ENCODE measurements at regions not wholly inside any gene's neighbourhood (a gene's known extent, or its start where the extent isn't known, plus 50 kb on each side); places are given as distances from the start of the nearest gene placed in this dataset.

GRCh38 chr13:72004246-72004645, 137.2 kb upstream of the DACH1 start:
- peaks cover 0 to 5% (median 2%) of the 10 kb centered on the region in 12 donors for H3K9me3 ChIP-seq
- no peaks in the 10 kb centered on the region for H3K36me3 ChIP-seq
- ATAC-seq, result no peak
- DNase-seq, result no peak
- TF ChIP-seq POLR2A (IDR thresholded peaks at IDR 0.05) (no peak), CTCF (IDR thresholded peaks at IDR 0.05) (no peak)
- intact Hi-C loops (cut with DNase I), result no loop called here
- WGBS, 4 donors, result 48 to 57% (median 52%) methylated on average over 3 of the region's 3 CpGs
- no peak overlapping the region for H3K27ac ChIP-seq
- H3K4me1 ChIP-seq, result no peaks in the 10 kb centered on the region
- H3K27me3 ChIP-seq, result no peaks in the 10 kb centered on the region
- H3K4me3 ChIP-seq, result no peak overlapping the region

GRCh38 chr13:71998223-71998622, 131.2 kb upstream of the DACH1 start:
- Histone ChIP-seq H3K4me1 (no peaks in the 10 kb centered on the region), H3K27ac (no peak overlapping the region), H3K27me3 (no peaks in the 10 kb centered on the region), H3K4me3 (no peak overlapping the region), H3K9me3 (peaks cover 0 to 12% (median 3%) of the 10 kb centered on the region in 12 donors), H3K36me3 (no peaks in the 10 kb centered on the region)
- ATAC-seq, result no peak
- intact Hi-C loops (cut with DNase I), result no loop called here
- no peak for TF ChIP-seq CTCF (IDR thresholded peaks at IDR 0.05)
- TF ChIP-seq POLR2A (IDR thresholded peaks at IDR 0.05), result no peak
- no peak for DNase-seq

GRCh38 chr13:71979616-71980015, 112.6 kb upstream of the DACH1 start:
- no peak overlapping the region for H3K27ac ChIP-seq
- TF ChIP-seq CTCF (IDR thresholded peaks at IDR 0.05) (no peak), POLR2A (IDR thresholded peaks at IDR 0.05) (no peak)
- peaks cover 0 to 21% (median 0%) of the 10 kb centered on the region in 12 donors for H3K9me3 ChIP-seq
- H3K4me3 ChIP-seq, result no peak overlapping the region
- no peaks in the 10 kb centered on the region for H3K4me1 ChIP-seq
- H3K27me3 ChIP-seq, result no peaks in the 10 kb centered on the region
- intact Hi-C loops (cut with DNase I), result no loop called here
- WGBS, 4 donors, result 12 to 39% (median 25%) methylated on average over 3 of the region's 3 CpGs
- no peak for DNase-seq
- ATAC-seq, result no peak
- H3K36me3 ChIP-seq, result no peaks in the 10 kb centered on the region

GRCh38 chr13:71977028-71977427, 110.0 kb upstream of the DACH1 start:
- TF ChIP-seq POLR2A (IDR thresholded peaks at IDR 0.05), result no peak
- H3K27me3 ChIP-seq, result no peaks in the 10 kb centered on the region
- H3K36me3 ChIP-seq, result no peaks in the 10 kb centered on the region
- intact Hi-C loops (cut with DNase I), result no loop called here
- H3K4me1 ChIP-seq, result no peaks in the 10 kb centered on the region
- no peak overlapping the region for H3K4me3 ChIP-seq
- WGBS, 4 donors, result 83 to 90% (median 86%) methylated on average over 7 of the region's 7 CpGs
- H3K27ac ChIP-seq, result no peak overlapping the region
- peaks cover 0 to 6% (median 0%) of the 10 kb centered on the region in 12 donors for H3K9me3 ChIP-seq
- no peak for DNase-seq
- no peak for ATAC-seq

GRCh38 chr13:71967990-71968389, 101.0 kb upstream of the DACH1 start:
- DNase-seq, result no peak
- TF ChIP-seq POLR2A (IDR thresholded peaks at IDR 0.05) (no peak), CTCF (IDR thresholded peaks at IDR 0.05) (no peak)
- no peak overlapping the region for H3K27ac ChIP-seq
- no peaks in the 10 kb centered on the region for H3K9me3 ChIP-seq
- WGBS, 4 donors, result 65 to 72% (median 67%) methylated on average over 5 of the region's 5 CpGs
- ATAC-seq, result no peak
- H3K36me3 ChIP-seq, result no peaks in the 10 kb centered on the region
- H3K27me3 ChIP-seq, result no peaks in the 10 kb centered on the region
- H3K4me1 ChIP-seq, result no peaks in the 10 kb centered on the region
- no peak overlapping the region for H3K4me3 ChIP-seq
- intact Hi-C loops (cut with DNase I), result no loop called here

Data from heart left ventricle (tissue), 16 donors.